Stomach (tissue), 8 donors: ENCODE measurements at regions not wholly inside any gene's neighbourhood (a gene's known extent, or its start where the extent isn't known, plus 50 kb on each side); places are given as distances from the start of the nearest gene placed in this dataset.

Experiments used
- DNase-seq, 2 donors: peaks; one replicate each; pipeline versions ENCODE4 v3.0.0 to v3.0.0-alpha.2; 2013 to 2019
- H3K27ac ChIP-seq, 5 donors: fragments of 200-600 bp in 4 of 5; sonication (generic) in 4 of 5; one replicate each; pipeline ENCODE4 v1.5.1; 2013 to 2019; ENCODE audit warnings: mild to moderate bottlenecking in 1 of 5, moderate library complexity in 1 of 5
- H3K27me3 ChIP-seq, 3 donors: fragments of 200-600 bp; sonication (generic); one replicate each; pipeline ENCODE4 v1.5.1; 2017 to 2019; ENCODE audit warnings: mixed run types in 1 of 3
- H3K36me3 ChIP-seq, 4 donors: fragments of 200-600 bp; sonication (generic); 1 replicate in 3 of 4; 2 replicates in 1 of 4; pipeline ENCODE4 v1.5.1; 2016 to 2019
- H3K4me1 ChIP-seq, 4 donors: fragments of 200-600 bp; sonication (generic); one replicate each; pipeline ENCODE4 v1.5.1; 2016 to 2019
- H3K4me3 ChIP-seq, 4 donors: fragments of 200-600 bp; sonication (generic) in 3 of 4; one replicate each; pipeline ENCODE4 v1.5.1; 2016 to 2019; ENCODE audit warnings: mild to moderate bottlenecking in 1 of 4
- H3K9me3 ChIP-seq, 4 donors: fragments of 200-600 bp; sonication (generic); one replicate each; pipeline ENCODE4 v1.5.1; 2016 to 2019
- CTCF ChIP-seq, 7 experiments: fragments of 450-650 bp in 4 of 7; fragments of 200-600 bp in 3 of 7; sonication (generic) in 3 of 7; IDR thresholded peaks; one replicate each; pipeline ENCODE4 v1.5.1; 2016 to 2019; ENCODE audit warnings: antibody characterized with exemption in 7 of 7, control low read depth in 2 of 7, mild to moderate bottlenecking in 1 of 7
- EP300 ChIP-seq: sonication (generic); formaldehyde crosslinking; IDR thresholded peaks from one replicate; pipeline ENCODE4 v1.6.1; 2017; ENCODE audit warnings: antibody characterized with exemption
- POLR2A ChIP-seq, 4 donors: fragments of 450-650 bp; IDR thresholded peaks; one replicate each; pipeline ENCODE4 v1.6.1; 2016; ENCODE audit warnings: antibody characterized with exemption in 4 of 4, control low read depth in 2 of 4, mild to moderate bottlenecking in 1 of 4, moderate library complexity in 1 of 4
- POLR2AphosphoS5 ChIP-seq, 3 donors: sonication (generic); formaldehyde crosslinking; IDR thresholded peaks; one replicate each; pipeline ENCODE4 v1.6.1; 2016; ENCODE audit warnings: antibody characterized with exemption in 3 of 3
- WGBS, 5 donors: extraction: QIAGEN DNeasy Blood & Tissue Kit in 3 of 5; methylation state at CpG; one replicate each; pipeline versions ENCODE4 v1.1.5 to v1.1.7; 2013 to 2018; 5-methylcytosine and 5-hydroxymethylcytosine counted together
- intact Hi-C: fragments of 100-400 bp; cut with DNase I; formaldehyde crosslinking; loops from one replicate; pipeline ENCODE4 v1.15.1; 2023; ENCODE audit warnings: low total_unique reads
- donor health status: healthy with polysubstance abuse.
- donor health status: Bipolar disorder and iron deficiency.
- donor health status: healthy.

DNA sequence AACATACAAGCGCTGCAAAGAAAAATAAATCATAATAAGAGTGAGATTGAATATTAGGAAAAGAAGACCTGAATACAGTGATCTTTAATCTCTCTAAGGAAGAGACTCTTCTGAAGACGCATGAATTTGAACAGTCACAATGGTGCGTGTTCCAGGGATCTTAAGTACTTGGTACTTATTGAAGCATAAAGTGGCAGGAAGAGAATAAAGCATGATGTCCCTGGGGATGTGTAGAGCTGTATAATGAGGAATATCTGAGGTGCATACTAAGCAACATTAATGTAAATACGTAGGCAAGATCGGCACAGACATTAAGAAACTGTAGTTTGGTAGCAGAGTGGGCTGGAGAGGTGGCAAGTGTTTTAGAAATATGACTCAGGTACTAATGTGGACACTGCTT is 246.2 kb upstream of the MCTP2 start:
- TF ChIP-seq POLR2AphosphoS5 (IDR thresholded peaks at IDR 0.05) (no peak), POLR2A (IDR thresholded peaks at IDR 0.05) (no peak), EP300 (no peak), CTCF (IDR thresholded peaks at IDR 0.05) (no peak)
- WGBS, 5 donors: 72 to 89% (median 77%) methylated on average over 5 of the region's 5 CpGs
- intact Hi-C loops: no loop called here

GRCh38 chr15:93983526-93983925 is 247.8 kb upstream of the MCTP2 start:
- peak in 1 of 2 donors; percentile 37 for DNase-seq
- intact Hi-C loops: no loop called here
- TF ChIP-seq CTCF (IDR thresholded peaks at IDR 0.05): no peak
- no peak for TF ChIP-seq EP300
- TF ChIP-seq POLR2AphosphoS5 (IDR thresholded peaks at IDR 0.05): no peak
- TF ChIP-seq POLR2A (IDR thresholded peaks at IDR 0.05): no peak
- Histone ChIP-seq H3K4me3 (no peak overlapping the region), H3K27ac (no peak overlapping the region), H3K9me3 (no peaks in the 10 kb centered on the region), H3K4me1 (peaks cover 0 to 25% (median 11%) of the 10 kb centered on the region in 4 donors), H3K27me3 (peaks cover 0 to 29% (median 6%) of the 10 kb centered on the region in 3 donors), H3K36me3 (no peaks in the 10 kb centered on the region)
- 38 to 51% (median 50%) methylated on average over 3 of the region's 3 CpGs for WGBS, 5 donors

More for the DNA sequence above, 246.2 kb upstream of the MCTP2 start:
- Histone ChIP-seq H3K9me3 (no peaks in the 10 kb centered on the region), H3K4me3 (no peak overlapping the region), H3K36me3 (no peaks in the 10 kb centered on the region), H3K27ac (no peak overlapping the region), H3K27me3 (peaks cover 0 to 25% (median 9%) of the 10 kb centered on the region in 3 donors), H3K4me1 (peaks cover 0 to 26% (median 7%) of the 10 kb centered on the region in 4 donors)
- DNase-seq: no peak

DNA sequence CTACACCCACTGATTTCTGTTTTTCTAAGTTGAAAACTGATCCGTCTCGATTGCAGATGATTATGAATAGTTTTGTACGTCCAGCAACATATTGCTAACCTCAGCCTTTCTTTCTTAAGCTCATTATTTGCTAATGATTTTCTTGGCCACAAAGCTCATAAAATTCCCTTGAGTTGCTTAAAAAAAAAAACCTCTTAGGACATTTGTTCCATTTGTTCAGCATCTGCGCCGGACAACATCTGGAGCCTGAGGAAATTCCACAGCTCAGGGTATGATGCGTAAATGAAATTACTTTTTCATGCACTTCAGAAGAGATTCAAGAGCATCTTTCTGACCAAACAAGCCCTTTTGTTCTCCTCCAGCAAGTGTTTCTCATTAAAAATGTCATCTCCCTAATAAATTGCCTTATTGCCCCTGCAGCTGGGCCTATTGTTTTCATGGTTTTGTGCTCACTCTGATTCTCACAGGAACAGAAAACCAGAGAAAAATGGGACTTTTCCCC is 249.1 kb upstream of the MCTP2 start:
- H3K4me1 ChIP-seq: peaks cover 0 to 25% (median 11%) of the 10 kb centered on the region in 4 donors
- peaks cover 0 to 19% (median 0%) of the 10 kb centered on the region in 3 donors for H3K27me3 ChIP-seq
- DNase-seq: peak in 1 of 2 donors; percentile 77
- WGBS, 5 donors: 69 to 76% (median 71%) methylated on average over 6 of the region's 6 CpGs
- no peak for TF ChIP-seq POLR2A (IDR thresholded peaks at IDR 0.05)
- TF ChIP-seq EP300: no peak
- TF ChIP-seq POLR2AphosphoS5 (IDR thresholded peaks at IDR 0.05): no peak
- no peak for TF ChIP-seq CTCF (IDR thresholded peaks at IDR 0.05)
- H3K36me3 ChIP-seq: no peaks in the 10 kb centered on the region
- no peaks in the 10 kb centered on the region for H3K9me3 ChIP-seq
- H3K4me3 ChIP-seq: no peak overlapping the region
- H3K27ac ChIP-seq: peak overlapping the region in 4 of 5 donors; percentile 23 to 63 (median 44)
- intact Hi-C loops: no loop called here

GRCh38 chr15:93981706-93982105 is 249.7 kb upstream of the MCTP2 start:
- Histone ChIP-seq H3K36me3 (no peaks in the 10 kb centered on the region), H3K4me3 (no peak overlapping the region), H3K27ac (peak overlapping the region in 3 of 5 donors; percentile 28 to 52 (median 45)), H3K27me3 (peaks cover 0 to 13% (median 0%) of the 10 kb centered on the region in 3 donors), H3K4me1 (peaks cover 0 to 25% (median 11%) of the 10 kb centered on the region in 4 donors), H3K9me3 (no peaks in the 10 kb centered on the region)
- intact Hi-C loops: no loop called here
- TF ChIP-seq POLR2AphosphoS5 (IDR thresholded peaks at IDR 0.05): no peak
- TF ChIP-seq POLR2A (IDR thresholded peaks at IDR 0.05): no peak
- no peak for TF ChIP-seq CTCF (IDR thresholded peaks at IDR 0.05)
- no peak for TF ChIP-seq EP300
- 92 to 100% (median 100%) methylated on average over 1 of the region's 1 CpG for WGBS, 5 donors
- DNase-seq: no peak
